ENCODE measurements at regions not wholly inside any gene's neighbourhood (a gene's known extent, or its start where the extent isn't known, plus 50 kb on each side); places are given as distances from the start of the nearest gene placed in this dataset.
A peak's percentile ranks its signal among the peaks of the same experiment; 100 is the strongest.

GRCh38 chr16:85171004-85171758 is 58.9 kb upstream of the CIBAR2 start:
- Histone ChIP-seq H2AK5ac (ENCODE audit: low read length) (peak overlapping the region; percentile 1), H2AFZ (ENCODE audit: insufficient read depth, low read length, poor library complexity) (no peak overlapping the region), H2BK5ac (ENCODE audit: low read depth, low read length, poor library complexity) (no peak overlapping the region), H3K4ac (ENCODE audit: low read depth, low read length) (no peak overlapping the region), H3K18ac (ENCODE audit: low read length) (peak overlapping the region; percentile 10), H3K9me3 (ENCODE audit: insufficient read depth, low read depth, low read length) (peaks cover 3% of the 10 kb centered on the region), H3K79me1 (ENCODE audit: low read length) (peaks cover 13% of the 10 kb centered on the region), H3K23ac (ENCODE audit: low read length) (no peak overlapping the region), H4K91ac (ENCODE audit: low read depth, low read length) (no peak overlapping the region), H3K9ac (ENCODE audit: low read length) (no peak overlapping the region), H2BK12ac (ENCODE audit: low read length) (no peak overlapping the region), H3K27me3 (ENCODE audit: insufficient read depth, low read length) (peaks cover 4% of the 10 kb centered on the region), H3K4me2 (ENCODE audit: low read length) (peak overlapping the region; percentile 82), H3K14ac (ENCODE audit: low read length) (peak overlapping the region; percentile 16), H3K36me3 (ENCODE audit: control insufficient read depth in 1 of 2, insufficient read depth in 2 of 2, low read length in 2 of 2) (peaks cover 10 to 11% of the 10 kb centered on the region in 2 experiments), H3K4me3 (ENCODE audit: low read depth, low read length) (no peak overlapping the region), H4K12ac (ENCODE audit: low read depth, low read length) (no peak overlapping the region), H3K27ac (ENCODE audit: low read depth, low read length) (no peak overlapping the region), H2BK120ac (ENCODE audit: insufficient read depth, low read length, poor library complexity) (no peak overlapping the region), H3K79me2 (ENCODE audit: control insufficient read depth, insufficient read depth, low read length, poor library complexity) (peaks cover 2% of the 10 kb centered on the region), H4K8ac (ENCODE audit: low read depth, low read length) (no peak overlapping the region), H3K4me1 (ENCODE audit: control insufficient read depth in 1 of 2, insufficient read depth in 2 of 2, low read length in 2 of 2) (peaks cover 31 to 48% of the 10 kb centered on the region in 2 experiments)
- no CpG with 5 or more reads among the region's 44 CpGs for WGBS (ENCODE audit: extremely low coverage, insufficient coverage, insufficient read length)
- peak in 1 of 2 donors; percentile 46 for DNase-seq

GRCh38 chr16:85171759-85172454 is 59.6 kb upstream of the CIBAR2 start:
- peaks cover 13% of the 10 kb centered on the region for H3K79me1 ChIP-seq (ENCODE audit: low read length)
- H3K4me1 ChIP-seq (ENCODE audit: control insufficient read depth in 1 of 2, insufficient read depth in 2 of 2, low read length in 2 of 2) = peaks cover 31 to 48% of the 10 kb centered on the region in 2 experiments
- no peak overlapping the region for H3K23ac ChIP-seq (ENCODE audit: low read length)
- peaks cover 2% of the 10 kb centered on the region for H3K79me2 ChIP-seq (ENCODE audit: control insufficient read depth, insufficient read depth, low read length, poor library complexity)
- H3K4ac ChIP-seq (ENCODE audit: low read depth, low read length) = no peak overlapping the region
- H2BK5ac ChIP-seq (ENCODE audit: low read depth, low read length, poor library complexity) = no peak overlapping the region
- no peak overlapping the region for H4K8ac ChIP-seq (ENCODE audit: low read depth, low read length)
- H3K36me3 ChIP-seq (ENCODE audit: control insufficient read depth in 1 of 2, insufficient read depth in 2 of 2, low read length in 2 of 2) = peaks cover 11 to 12% of the 10 kb centered on the region in 2 experiments
- peak overlapping the region; percentile 41 for H4K91ac ChIP-seq (ENCODE audit: low read depth, low read length)
- H3K4me2 ChIP-seq (ENCODE audit: low read length) = peak overlapping the region; percentile 43
- no peak overlapping the region for H4K12ac ChIP-seq (ENCODE audit: low read depth, low read length)
- DNase-seq = peak in 1 of 2 donors; percentile 51
- WGBS (ENCODE audit: extremely low coverage, insufficient coverage, insufficient read length) = no CpG with 5 or more reads among the region's 21 CpGs
- H2AFZ ChIP-seq (ENCODE audit: insufficient read depth, low read length, poor library complexity) = no peak overlapping the region
- H3K14ac ChIP-seq (ENCODE audit: low read length) = no peak overlapping the region
- no peak overlapping the region for H2BK120ac ChIP-seq (ENCODE audit: insufficient read depth, low read length, poor library complexity)
- no peak overlapping the region for H3K9ac ChIP-seq (ENCODE audit: low read length)
- peak overlapping the region; percentile 38 for H3K4me3 ChIP-seq (ENCODE audit: low read depth, low read length)
- peak overlapping the region; percentile 10 for H3K18ac ChIP-seq (ENCODE audit: low read length)
- H3K9me3 ChIP-seq (ENCODE audit: insufficient read depth, low read depth, low read length) = peaks cover 3% of the 10 kb centered on the region
- H2AK5ac ChIP-seq (ENCODE audit: low read length) = no peak overlapping the region
- H2BK12ac ChIP-seq (ENCODE audit: low read length) = no peak overlapping the region
- H3K27me3 ChIP-seq (ENCODE audit: insufficient read depth, low read length) = peaks cover 4% of the 10 kb centered on the region
- no peak overlapping the region for H3K27ac ChIP-seq (ENCODE audit: low read depth, low read length)

DNA sequence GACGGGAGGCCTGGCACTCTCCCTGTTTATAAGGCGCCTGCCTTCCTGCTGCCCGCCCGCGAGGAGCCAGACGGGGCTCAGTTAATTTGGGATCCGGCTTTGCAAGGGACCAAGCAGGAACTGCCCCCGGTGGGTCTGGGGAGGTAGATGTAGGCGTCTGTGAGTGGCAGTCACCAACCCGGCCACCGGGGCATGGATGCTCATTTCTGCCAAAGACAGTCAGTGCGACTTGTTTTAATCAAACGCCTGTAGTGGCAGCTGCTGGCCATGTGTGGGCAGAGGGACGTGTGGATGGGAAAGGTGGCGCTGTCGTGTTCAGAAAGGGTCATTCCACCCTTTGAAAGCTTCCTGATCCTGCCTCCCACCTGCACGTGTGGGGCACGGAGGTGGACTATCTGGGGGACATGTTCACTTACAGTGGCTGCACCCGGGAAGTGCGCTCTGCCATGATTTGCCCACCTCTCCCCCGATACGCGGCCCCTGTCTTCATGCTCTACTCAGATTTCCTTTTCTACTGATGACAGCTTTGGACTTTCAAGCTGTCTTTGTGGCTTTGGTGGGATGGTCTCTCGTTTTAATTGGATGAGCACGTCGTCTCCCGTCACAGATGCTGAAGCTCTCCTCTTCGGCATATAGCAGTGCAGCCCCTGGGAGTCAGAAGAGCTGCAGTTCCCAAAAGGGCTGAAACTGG is 60.3 kb upstream of the CIBAR2 start:
- H4K91ac ChIP-seq (ENCODE audit: low read depth, low read length) = peak overlapping the region; percentile 3
- H3K79me1 ChIP-seq (ENCODE audit: low read length) = peaks cover 13% of the 10 kb centered on the region
- no peak overlapping the region for H3K9ac ChIP-seq (ENCODE audit: low read length)
- DNase-seq = peak; percentile 43 to 44
- peak overlapping the region; percentile 1 for H3K18ac ChIP-seq (ENCODE audit: low read length)
- H3K79me2 ChIP-seq (ENCODE audit: control insufficient read depth, insufficient read depth, low read length, poor library complexity) = peaks cover 2% of the 10 kb centered on the region
- no peak overlapping the region for H3K23ac ChIP-seq (ENCODE audit: low read length)
- H3K27ac ChIP-seq (ENCODE audit: low read depth, low read length) = no peak overlapping the region
- no peak overlapping the region for H2BK12ac ChIP-seq (ENCODE audit: low read length)
- peaks cover 31 to 48% of the 10 kb centered on the region in 2 experiments for H3K4me1 ChIP-seq (ENCODE audit: control insufficient read depth in 1 of 2, insufficient read depth in 2 of 2, low read length in 2 of 2)
- H2BK5ac ChIP-seq (ENCODE audit: low read depth, low read length, poor library complexity) = no peak overlapping the region
- H3K4me2 ChIP-seq (ENCODE audit: low read length) = peak overlapping the region; percentile 43
- peak overlapping the region; percentile 38 for H3K4me3 ChIP-seq (ENCODE audit: low read depth, low read length)
- H4K12ac ChIP-seq (ENCODE audit: low read depth, low read length) = no peak overlapping the region
- no peak overlapping the region for H2BK120ac ChIP-seq (ENCODE audit: insufficient read depth, low read length, poor library complexity)
- no peak overlapping the region for H2AFZ ChIP-seq (ENCODE audit: insufficient read depth, low read length, poor library complexity)
- no peak overlapping the region for H4K8ac ChIP-seq (ENCODE audit: low read depth, low read length)
- H3K36me3 ChIP-seq (ENCODE audit: control insufficient read depth in 1 of 2, insufficient read depth in 2 of 2, low read length in 2 of 2) = peaks cover 12 to 16% of the 10 kb centered on the region in 2 experiments
- H3K27me3 ChIP-seq (ENCODE audit: insufficient read depth, low read length) = peaks cover 4% of the 10 kb centered on the region
- peaks cover 3% of the 10 kb centered on the region for H3K9me3 ChIP-seq (ENCODE audit: insufficient read depth, low read depth, low read length)
- no peak overlapping the region for H3K14ac ChIP-seq (ENCODE audit: low read length)
- H2AK5ac ChIP-seq (ENCODE audit: low read length) = no peak overlapping the region
- no peak overlapping the region for H3K4ac ChIP-seq (ENCODE audit: low read depth, low read length)
- WGBS (ENCODE audit: extremely low coverage, insufficient coverage, insufficient read length) = no CpG with 5 or more reads among the region's 28 CpGs

DNA sequence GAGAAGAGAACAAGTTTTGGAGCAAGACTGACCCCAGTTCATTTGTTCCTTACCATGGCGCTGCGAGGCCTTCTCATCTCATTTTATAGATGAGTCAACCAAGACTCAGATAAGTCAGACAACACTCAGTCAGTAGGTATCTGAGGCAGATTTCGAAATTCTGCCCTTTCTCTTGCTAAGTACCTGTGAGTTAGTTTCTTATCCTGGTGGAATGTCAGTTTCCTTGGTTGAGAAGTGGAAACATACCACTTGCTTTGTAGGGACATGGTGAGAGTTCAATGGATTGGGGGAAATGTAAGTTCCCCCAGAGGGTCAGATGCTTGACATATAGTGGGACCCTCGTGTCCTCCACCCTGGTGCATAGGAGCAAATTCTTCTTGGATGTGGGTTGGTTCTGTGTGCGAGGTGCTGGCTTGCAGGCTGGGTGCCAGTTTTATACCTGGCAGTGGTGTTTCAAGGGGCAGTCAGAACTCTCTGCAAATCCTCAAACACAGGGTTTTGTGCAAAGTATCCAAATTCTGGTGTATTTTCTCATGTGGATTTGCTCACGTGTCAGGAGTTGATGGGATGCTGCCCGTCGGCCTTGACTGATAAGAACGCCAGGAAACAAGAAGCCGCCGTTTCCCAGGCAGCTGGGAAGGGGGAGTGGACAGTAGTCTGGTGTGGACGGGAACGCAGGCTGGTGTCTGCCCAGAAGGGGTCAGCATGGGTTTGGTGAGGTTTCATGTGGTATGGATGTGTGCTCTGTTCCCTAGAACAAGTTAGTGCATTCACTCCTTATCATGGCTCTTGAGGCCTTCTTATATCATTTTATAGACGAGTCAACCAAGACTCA is 61.1 kb upstream of the CIBAR2 start:
- no peak overlapping the region for H2BK120ac ChIP-seq (ENCODE audit: insufficient read depth, low read length, poor library complexity)
- H4K8ac ChIP-seq (ENCODE audit: low read depth, low read length) = no peak overlapping the region
- no peak overlapping the region for H3K14ac ChIP-seq (ENCODE audit: low read length)
- no peak overlapping the region for H2AFZ ChIP-seq (ENCODE audit: insufficient read depth, low read length, poor library complexity)
- H3K4me3 ChIP-seq (ENCODE audit: low read depth, low read length) = no peak overlapping the region
- H3K79me1 ChIP-seq (ENCODE audit: low read length) = peaks cover 13% of the 10 kb centered on the region
- H2AK5ac ChIP-seq (ENCODE audit: low read length) = no peak overlapping the region
- peak; percentile 67 to 95 for DNase-seq
- peak overlapping the region; percentile 35 for H2BK5ac ChIP-seq (ENCODE audit: low read depth, low read length, poor library complexity)
- H3K27ac ChIP-seq (ENCODE audit: low read depth, low read length) = peak overlapping the region; percentile 81
- WGBS (ENCODE audit: extremely low coverage, insufficient coverage, insufficient read length) = no CpG with 5 or more reads among the region's 14 CpGs
- H3K18ac ChIP-seq (ENCODE audit: low read length) = no peak overlapping the region
- peaks cover 12 to 16% of the 10 kb centered on the region in 2 experiments for H3K36me3 ChIP-seq (ENCODE audit: control insufficient read depth in 1 of 2, insufficient read depth in 2 of 2, low read length in 2 of 2)
- no peak overlapping the region for H4K12ac ChIP-seq (ENCODE audit: low read depth, low read length)
- no peak overlapping the region for H3K23ac ChIP-seq (ENCODE audit: low read length)
- peak overlapping the region; percentile 48 for H2BK12ac ChIP-seq (ENCODE audit: low read length)
- H3K9me3 ChIP-seq (ENCODE audit: insufficient read depth, low read depth, low read length) = peaks cover 3% of the 10 kb centered on the region
- no peak overlapping the region for H3K9ac ChIP-seq (ENCODE audit: low read length)
- H3K27me3 ChIP-seq (ENCODE audit: insufficient read depth, low read length) = peaks cover 4% of the 10 kb centered on the region
- H3K4me2 ChIP-seq (ENCODE audit: low read length) = peak overlapping the region; percentile 46
- no peak overlapping the region for H3K4ac ChIP-seq (ENCODE audit: low read depth, low read length)
- H3K4me1 ChIP-seq (ENCODE audit: control insufficient read depth in 1 of 2, insufficient read depth in 2 of 2, low read length in 2 of 2) = peaks cover 24 to 43% of the 10 kb centered on the region in 2 experiments
- H4K91ac ChIP-seq (ENCODE audit: low read depth, low read length) = peak overlapping the region; percentile 72
- peaks cover 2% of the 10 kb centered on the region for H3K79me2 ChIP-seq (ENCODE audit: control insufficient read depth, insufficient read depth, low read length, poor library complexity)

Measured in trophoblast cell (in vitro differentiated cells and primary cell).